SK-N-MC (cell line): ENCODE measurements at regions not wholly inside any gene's neighbourhood (a gene's known extent, or its start where the extent isn't known, plus 50 kb on each side); places are given as distances from the start of the nearest gene placed in this dataset.

Source experiments
- EZH2 ChIP-seq: fragments of 200-600 bp; sonication (generic); IDR thresholded peaks from one replicate; pipeline ENCODE4 v1.6.1; 2017; ENCODE audit warnings: antibody characterized with exemption
- FOXP2 ChIP-seq: optimal IDR thresholded peaks from 2 replicates; pipeline ENCODE3; 2011; ENCODE audit warnings: mild to moderate bottlenecking, moderate library complexity; ENCODE audit not compliant: insufficient read depth; ENCODE audit errors: extremely low read length, control extremely low read depth
- POLR2AphosphoS5 ChIP-seq: IDR thresholded peaks from 2 replicates; pipeline ENCODE4 v1.6.1; 2012; ENCODE audit warnings: mild to moderate bottlenecking, low read depth, low read length, borderline replicate concordance

GRCh38 chr4:37771771-37772170 lies 54.7 kb upstream of the PGM2 start:
- TF ChIP-seq EZH2: no peak
- TF ChIP-seq POLR2AphosphoS5: no peak
- TF ChIP-seq FOXP2: no peak
